SK-N-SH (cell line): ENCODE measurements at regions not wholly inside any gene's neighbourhood (a gene's known extent, or its start where the extent isn't known, plus 50 kb on each side); places are given as distances from the start of the nearest gene placed in this dataset.

Source experiments
- CTCF ChIA-PET: fragments of 300-600, 350-600 bp; formaldehyde crosslinking; extraction: SDS; loops from one replicate; lab custom pipeline; 2021; lab: Yijun Ruan, JAX
- POLR2A ChIA-PET: fragments of 350-600 bp; sonication (Branson Sonifier 250); formaldehyde crosslinking; extraction: SDS; loops from one replicate; lab custom pipeline; 2020; ENCODE audit warnings: antibody characterized with exemption, inconsistent platforms; lab: Yijun Ruan, JAX
- DNase-seq: peaks from one replicate; pipeline ENCODE4 v3.0.0; 2012
- H2AFZ ChIP-seq: fragments of 200-600 bp; sonication (generic); 2 replicates; pipeline ENCODE4 v1.8.1; 2016; ENCODE audit warnings: antibody characterized with exemption, mild to moderate bottlenecking, low read depth
- H3F3A ChIP-seq: fragments of 200-600 bp; sonication (generic); replicated peaks from 2 replicates; pipeline ENCODE3; 2016; ENCODE audit warnings: antibody characterized with exemption, mild to moderate bottlenecking; ENCODE audit not compliant: insufficient read depth
- H3K27ac ChIP-seq, 2 experiments: fragments of 200-500 bp in 1 of 2; fragments of 200-600 bp in 1 of 2; sonication (Bioruptor generic) in 1 of 2; sonication (generic), shearing (Covaris generic) in 1 of 2; 2 replicates each; pipeline versions ENCODE4 v1.5.1 to v1.6.1; 2014 to 2016; ENCODE audit warnings: low read depth in 2 of 2, inconsistent platforms in 1 of 2, low read length in 1 of 2, mild to moderate bottlenecking in 1 of 2, mixed read lengths in 1 of 2
- H3K27me3 ChIP-seq: fragments of 200-600 bp; sonication (generic), shearing (Covaris generic); 2 replicates; pipeline ENCODE4 v1.6.1; 2016; ENCODE audit warnings: mixed run types; ENCODE audit not compliant: insufficient read depth
- H3K36me3 ChIP-seq, 2 experiments: fragments of 200-500 bp in 1 of 2; fragments of 200-600 bp in 1 of 2; sonication (Bioruptor generic) in 1 of 2; sonication (generic) in 1 of 2; replicated peaks in 1 of 2; 2 replicates each; pipeline versions ENCODE3 to v1.5.1; 2014 to 2016; ENCODE audit warnings: low read length in 1 of 2, mild to moderate bottlenecking in 1 of 2; ENCODE audit not compliant: insufficient read depth in 2 of 2, control insufficient read depth in 1 of 2
- H3K4me1 ChIP-seq, 2 experiments: fragments of 200-500 bp in 1 of 2; fragments of 200-600 bp in 1 of 2; sonication (Bioruptor generic) in 1 of 2; sonication (generic), shearing (Covaris generic) in 1 of 2; 2 replicates each; pipeline versions ENCODE4 v1.5.1 to v1.6.1; 2014 to 2016; ENCODE audit warnings: low read depth in 1 of 2, low read length in 1 of 2, mixed run types in 1 of 2; ENCODE audit not compliant: insufficient read depth in 2 of 2, control insufficient read depth in 1 of 2
- H3K4me2 ChIP-seq: fragments of 200-600 bp; sonication (generic), shearing (Covaris generic); 2 replicates; pipeline ENCODE4 v1.6.1; 2017; ENCODE audit warnings: mixed run types
- H3K4me3 ChIP-seq, 2 experiments: fragments of 200-500 bp in 1 of 2; fragments of 200-600 bp in 1 of 2; sonication (Bioruptor generic) in 1 of 2; sonication (generic), shearing (Covaris generic) in 1 of 2; 2 replicates each; pipeline versions ENCODE4 v1.5.1 to v1.8.1; 2014 to 2016; ENCODE audit warnings: low read depth in 2 of 2, inconsistent platforms in 1 of 2, low read length in 1 of 2, mild to moderate bottlenecking in 1 of 2, mixed read lengths in 1 of 2, moderate library complexity in 1 of 2
- H3K79me2 ChIP-seq: fragments of 200-600 bp; sonication (generic); 2 replicates; pipeline ENCODE4 v1.8.1; 2017; ENCODE audit warnings: mild to moderate bottlenecking; ENCODE audit not compliant: insufficient read depth
- H3K9ac ChIP-seq: fragments of 200-600 bp; sonication (generic); 2 replicates; pipeline ENCODE4 v1.6.1; 2017; ENCODE audit warnings: mixed run types
- H3K9me2 ChIP-seq: fragments of 200-600 bp; sonication (generic); 2 replicates; pipeline ENCODE4 v1.6.1; 2017; ENCODE audit warnings: mixed run types
- H3K9me3 ChIP-seq: fragments of 200-600 bp; sonication (generic); 2 replicates; pipeline ENCODE4 v1.6.1; 2017; ENCODE audit warnings: mixed run types, mild to moderate bottlenecking, moderate library complexity
- H4K20me1 ChIP-seq: fragments of 200-600 bp; sonication (generic); 2 replicates; pipeline ENCODE4 v1.6.1; 2017; ENCODE audit warnings: mild to moderate bottlenecking, mixed run types; ENCODE audit not compliant: insufficient read depth
- CHD2 ChIP-seq: fragments of 150-350 bp; IDR thresholded peaks from 2 replicates; pipeline ENCODE4 v1.6.1; 2018; ENCODE audit warnings: low read length; ENCODE audit not compliant: partially characterized antibody
- ELF1 ChIP-seq: IDR thresholded peaks from 2 replicates; pipeline ENCODE4 v1.4.0; 2012
- EP300 ChIP-seq, 2 experiments: IDR thresholded peaks; 2 replicates each; pipeline versions ENCODE4 v1.4.0 to v1.6.1; 2012; ENCODE audit warnings: borderline replicate concordance in 1 of 2, low read depth in 1 of 2, low read length in 1 of 2
- EZH2phosphoT487 ChIP-seq: fragments of 200-600 bp; sonication (generic); IDR thresholded peaks from 2 replicates; pipeline ENCODE4 v1.6.1; 2017; ENCODE audit warnings: low read depth, mixed run types, mild to moderate bottlenecking, antibody characterized with exemption, moderate library complexity, borderline replicate concordance
- FOSL2 ChIP-seq: IDR thresholded peaks from 2 replicates; pipeline ENCODE4 v1.4.0; 2012; ENCODE audit warnings: low read depth, mild to moderate bottlenecking, moderate library complexity, borderline replicate concordance
- GATA2 ChIP-seq: sonication (generic); formaldehyde crosslinking; IDR thresholded peaks from 2 replicates; pipeline ENCODE4 v1.5.0; 2020; ENCODE audit warnings: mild to moderate bottlenecking, missing genetic modification reagents
- JUND ChIP-seq: IDR thresholded peaks from 2 replicates; pipeline ENCODE4 v1.4.0; 2012
- MXI1 ChIP-seq: IDR thresholded peaks from 2 replicates; pipeline ENCODE4 v1.6.1; 2012; ENCODE audit warnings: mild to moderate bottlenecking, low read depth, low read length, improper control_type of control experiment
- NFIC ChIP-seq: IDR thresholded peaks from 2 replicates; pipeline ENCODE4 v1.4.0; 2012; ENCODE audit warnings: borderline replicate concordance
- RAD21 ChIP-seq: IDR thresholded peaks from 2 replicates; pipeline ENCODE4 v1.6.1; 2012; ENCODE audit warnings: mild to moderate bottlenecking, low read length
- REST ChIP-seq: IDR thresholded peaks from 2 replicates; pipeline ENCODE4 v1.6.1; 2012; ENCODE audit warnings: mild to moderate bottlenecking, low read depth, low read length, moderate library complexity
- RFX5 ChIP-seq: IDR thresholded peaks from 2 replicates; pipeline ENCODE4 v1.6.1; 2012; ENCODE audit warnings: mild to moderate bottlenecking, improper control_type of control experiment, low read length
- SIN3A ChIP-seq: IDR thresholded peaks from 2 replicates; pipeline ENCODE4 v1.6.1; 2012; ENCODE audit warnings: low read depth, mild to moderate bottlenecking, low read length, moderate library complexity, borderline replicate concordance
- SMC3 ChIP-seq: IDR thresholded peaks from 2 replicates; pipeline ENCODE4 v1.6.1; 2012; ENCODE audit warnings: low read depth, low read length, improper control_type of control experiment
- TAF1 ChIP-seq: IDR thresholded peaks from 2 replicates; pipeline ENCODE4 v1.6.1; 2012; ENCODE audit warnings: low read depth, mild to moderate bottlenecking, low read length, moderate library complexity, borderline replicate concordance
- TCF12 ChIP-seq: IDR thresholded peaks from 2 replicates; pipeline ENCODE4 v1.4.0; 2012
- TEAD4 ChIP-seq: IDR thresholded peaks from 2 replicates; pipeline ENCODE4 v1.4.0; 2012; ENCODE audit warnings: mild to moderate bottlenecking, borderline replicate concordance; ENCODE audit not compliant: insufficient read depth
- USF2 ChIP-seq: fragments of 150-350 bp; IDR thresholded peaks from 2 replicates; pipeline ENCODE4 v1.6.1; 2017; ENCODE audit warnings: antibody characterized with exemption, low read length, low read depth, borderline replicate concordance
- WGBS: methylation state at CpG from one replicate; pipeline ENCODE4 v1.1.6; 2017; ENCODE audit warnings: low lambda C conversion rate; 5-methylcytosine and 5-hydroxymethylcytosine counted together
- TF ChIP-seq, protein P1 (sequence below): IDR thresholded peaks from 2 replicates; pipeline ENCODE4 v1.4.0; 2012; ENCODE audit warnings: low read depth, borderline replicate concordance
- TF ChIP-seq, protein P2 (sequence below): fragments of 200-600 bp; sonication (generic); IDR thresholded peaks from 2 replicates; pipeline ENCODE4 v1.6.1; 2017; ENCODE audit warnings: antibody characterized with exemption, mild to moderate bottlenecking, moderate library complexity

DNA sequence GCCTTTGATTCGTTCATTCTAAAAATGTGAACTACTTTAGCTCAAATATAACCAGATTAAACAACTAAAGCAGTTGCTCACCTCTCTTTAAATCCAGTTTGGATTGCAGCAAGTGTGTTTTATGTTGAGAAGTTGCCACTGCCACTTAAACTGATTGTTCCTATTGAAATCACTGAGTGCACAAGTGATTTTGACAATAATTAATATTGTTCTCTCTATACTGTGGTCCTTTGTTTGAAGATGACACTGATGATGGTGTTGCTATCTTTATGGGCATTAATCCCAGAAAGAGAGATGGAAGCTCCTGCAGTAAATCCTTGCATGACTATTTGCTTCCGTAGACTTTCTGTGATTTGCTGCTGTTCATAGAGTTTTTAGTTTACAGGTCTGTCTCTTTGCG, 251.4 kb upstream of the ZEB2 start:
- 92% methylated on average over 3 of the region's 3 CpGs for WGBS
- Histone ChIP-seq H3K9me3 (no peaks in the 10 kb centered on the region), H2AFZ (no peak overlapping the region), H3K4me3 (no peak overlapping the region), H4K20me1 (no peaks in the 10 kb centered on the region), H3K9ac (no peak overlapping the region), H3F3A (no peaks in the 10 kb centered on the region), H3K79me2 (no peaks in the 10 kb centered on the region), H3K27me3 (no peaks in the 10 kb centered on the region), H3K4me1 (no peaks in the 10 kb centered on the region; a peak in 2 of 4 replicates), H3K27ac (no peak overlapping the region), H3K36me3 (no peaks in the 10 kb centered on the region), H3K9me2 (no peaks in the 10 kb centered on the region), H3K4me2 (no peak overlapping the region)
- POLR2A ChIA-PET: no interaction called here
- TF ChIP-seq FOSL2 (no peak), SMC3 (no peak), RAD21 (no peak), JUND (no peak), TEAD4 (no peak), ELF1 (no peak), EZH2phosphoT487 (no peak), TAF1 (no peak), GATA2 (CRISPR knock-in tag) (no peak), MXI1 (no peak), USF2 (no peak), EP300 (IDR thresholded peaks at IDR 0.05; ENCODE audit: borderline replicate concordance in 1 of 2, low read depth in 1 of 2, low read length in 1 of 2) (no peak), TCF12 (no peak), REST (no peak), NFIC (no peak), RFX5 (no peak), CHD2 (no peak), SIN3A (no peak)
- TF ChIP-seq, protein P1, sequence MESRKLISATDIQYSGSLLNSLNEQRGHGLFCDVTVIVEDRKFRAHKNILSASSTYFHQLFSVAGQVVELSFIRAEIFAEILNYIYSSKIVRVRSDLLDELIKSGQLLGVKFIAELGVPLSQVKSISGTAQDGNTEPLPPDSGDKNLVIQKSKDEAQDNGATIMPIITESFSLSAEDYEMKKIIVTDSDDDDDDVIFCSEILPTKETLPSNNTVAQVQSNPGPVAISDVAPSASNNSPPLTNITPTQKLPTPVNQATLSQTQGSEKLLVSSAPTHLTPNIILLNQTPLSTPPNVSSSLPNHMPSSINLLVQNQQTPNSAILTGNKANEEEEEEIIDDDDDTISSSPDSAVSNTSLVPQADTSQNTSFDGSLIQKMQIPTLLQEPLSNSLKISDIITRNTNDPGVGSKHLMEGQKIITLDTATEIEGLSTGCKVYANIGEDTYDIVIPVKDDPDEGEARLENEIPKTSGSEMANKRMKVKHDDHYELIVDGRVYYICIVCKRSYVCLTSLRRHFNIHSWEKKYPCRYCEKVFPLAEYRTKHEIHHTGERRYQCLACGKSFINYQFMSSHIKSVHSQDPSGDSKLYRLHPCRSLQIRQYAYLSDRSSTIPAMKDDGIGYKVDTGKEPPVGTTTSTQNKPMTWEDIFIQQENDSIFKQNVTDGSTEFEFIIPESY: no peak
- TF ChIP-seq, protein P2, sequence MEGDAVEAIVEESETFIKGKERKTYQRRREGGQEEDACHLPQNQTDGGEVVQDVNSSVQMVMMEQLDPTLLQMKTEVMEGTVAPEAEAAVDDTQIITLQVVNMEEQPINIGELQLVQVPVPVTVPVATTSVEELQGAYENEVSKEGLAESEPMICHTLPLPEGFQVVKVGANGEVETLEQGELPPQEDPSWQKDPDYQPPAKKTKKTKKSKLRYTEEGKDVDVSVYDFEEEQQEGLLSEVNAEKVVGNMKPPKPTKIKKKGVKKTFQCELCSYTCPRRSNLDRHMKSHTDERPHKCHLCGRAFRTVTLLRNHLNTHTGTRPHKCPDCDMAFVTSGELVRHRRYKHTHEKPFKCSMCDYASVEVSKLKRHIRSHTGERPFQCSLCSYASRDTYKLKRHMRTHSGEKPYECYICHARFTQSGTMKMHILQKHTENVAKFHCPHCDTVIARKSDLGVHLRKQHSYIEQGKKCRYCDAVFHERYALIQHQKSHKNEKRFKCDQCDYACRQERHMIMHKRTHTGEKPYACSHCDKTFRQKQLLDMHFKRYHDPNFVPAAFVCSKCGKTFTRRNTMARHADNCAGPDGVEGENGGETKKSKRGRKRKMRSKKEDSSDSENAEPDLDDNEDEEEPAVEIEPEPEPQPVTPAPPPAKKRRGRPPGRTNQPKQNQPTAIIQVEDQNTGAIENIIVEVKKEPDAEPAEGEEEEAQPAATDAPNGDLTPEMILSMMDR: no peak
- no peak for DNase-seq
- CTCF ChIA-PET: interaction anchor here (1.6 kb wide), 1 partner anchor 12 kb away, joined by 6 read pairs; no protein-coding TSS in a partner anchor
